CD8-positive, alpha-beta memory T cell (primary cell): ENCODE measurements at regions not wholly inside any gene's neighbourhood (a gene's known extent, or its start where the extent isn't known, plus 50 kb on each side); places are given as distances from the start of the nearest gene placed in this dataset.

Experiments
- CTCF ChIA-PET: fragments of 350-600 bp; sonication (Branson Sonifier 250); formaldehyde crosslinking; loops from one replicate; lab custom pipeline; 2021; ENCODE audit warnings: antibody characterized with exemption; lab: Charles Lee
- POLR2A ChIA-PET: fragments of 350-600 bp; sonication (Branson Sonifier 250); formaldehyde crosslinking; loops from one replicate; lab custom pipeline; 2021; ENCODE audit warnings: antibody characterized with exemption; lab: Charles Lee
- DNase-seq, 5 donors: peaks; one replicate each; pipeline versions ENCODE4 v3.0.0 to v3.0.0-alpha.2; 2020 to 2022; ENCODE audit warnings: mixed read lengths in 1 of 5
- H3K27ac ChIP-seq: one replicate; pipeline ENCODE4 v1.7.0; 2013; ENCODE audit warnings: low read depth, mild to moderate bottlenecking, low read length, moderate library complexity
- H3K27me3 ChIP-seq: 2 replicates; pipeline ENCODE4 v1.7.0; 2013; ENCODE audit warnings: low read length, mild to moderate bottlenecking; ENCODE audit not compliant: insufficient read depth, poor library complexity, severe bottlenecking
- H3K36me3 ChIP-seq: 2 replicates; pipeline ENCODE4 v1.7.0; 2013; ENCODE audit warnings: mild to moderate bottlenecking, low read length, moderate library complexity; ENCODE audit not compliant: insufficient read depth
- H3K4me1 ChIP-seq: 2 replicates; pipeline ENCODE4 v1.7.0; 2013; ENCODE audit warnings: mild to moderate bottlenecking, low read length, moderate library complexity; ENCODE audit not compliant: insufficient read depth
- H3K4me3 ChIP-seq: 2 replicates; pipeline ENCODE4 v1.7.0; 2013; ENCODE audit warnings: mild to moderate bottlenecking, low read length
- H3K9me3 ChIP-seq: 2 replicates; pipeline ENCODE4 v1.7.0; 2013; ENCODE audit warnings: mild to moderate bottlenecking, low read length
- H3K27ac Mint-ChIP-seq, 8 donors: one replicate each; pipeline ENCODE4 v1.8.0; 2020 to 2021; ENCODE audit warnings: mixed read lengths in 8 of 8, mild to moderate bottlenecking in 6 of 8, inconsistent platforms in 3 of 8, moderate library complexity in 3 of 8
- H3K27me3 Mint-ChIP-seq, 2 donors: one replicate each; pipeline ENCODE4 v1.8.0; 2020 to 2021; ENCODE audit warnings: mixed read lengths in 2 of 2, mild to moderate bottlenecking in 1 of 2, moderate library complexity in 1 of 2
- H3K36me3 Mint-ChIP-seq, 3 donors: one replicate each; pipeline ENCODE4 v1.8.0; 2020 to 2021; ENCODE audit warnings: mixed read lengths in 3 of 3, inconsistent platforms in 1 of 3, mild to moderate bottlenecking in 1 of 3
- H3K4me1 Mint-ChIP-seq, 3 donors: one replicate each; pipeline ENCODE4 v1.8.0; 2020 to 2021; ENCODE audit warnings: mixed read lengths in 3 of 3, inconsistent platforms in 1 of 3, mild to moderate bottlenecking in 1 of 3
- H3K4me3 Mint-ChIP-seq, 7 donors: one replicate each; pipeline ENCODE4 v1.8.0; 2020 to 2021; ENCODE audit warnings: mixed read lengths in 7 of 7, mild to moderate bottlenecking in 6 of 7, moderate library complexity in 4 of 7, inconsistent platforms in 2 of 7
- H3K9me3 Mint-ChIP-seq, 5 donors: one replicate each; pipeline ENCODE4 v1.8.0; 2020 to 2022; ENCODE audit warnings: mixed read lengths in 5 of 5, mild to moderate bottlenecking in 3 of 5, moderate library complexity in 2 of 5, inconsistent platforms in 1 of 5

- H3K27me3 Mint-ChIP-seq, result peaks cover 0 to 2% of the 10 kb centered on the region in 2 donors
- no peak overlapping the region for H3K27ac Mint-ChIP-seq
- no peaks in the 10 kb centered on the region for H3K36me3 ChIP-seq
- H3K4me1 Mint-ChIP-seq, result no peaks in the 10 kb centered on the region
- no peak overlapping the region for H3K4me3 Mint-ChIP-seq
- H3K36me3 Mint-ChIP-seq, result no peaks in the 10 kb centered on the region
- no peaks in the 10 kb centered on the region for H3K4me1 ChIP-seq
- ChIA-PET CTCF (no interaction called here), POLR2A (no interaction called here)
- H3K9me3 Mint-ChIP-seq, result peaks cover 6 to 23% (median 16%) of the 10 kb centered on the region in 5 donors
- H3K4me3 ChIP-seq, result no peak overlapping the region
- H3K27me3 ChIP-seq, result no peaks in the 10 kb centered on the region
- no peak for DNase-seq
- no peak overlapping the region for H3K27ac ChIP-seq
- no peaks in the 10 kb centered on the region for H3K9me3 ChIP-seq
Measured at GRCh38 chr7:41367967-41368882, 334.7 kb downstream of the INHBA start.

- DNase-seq, result no peak
- peaks cover 0 to 11% (median 6%) of the 10 kb centered on the region in 5 donors for H3K9me3 Mint-ChIP-seq
- H3K4me3 Mint-ChIP-seq, result no peak overlapping the region
- Histone ChIP-seq H3K4me1 (no peaks in the 10 kb centered on the region), H3K9me3 (no peaks in the 10 kb centered on the region), H3K27me3 (no peaks in the 10 kb centered on the region), H3K4me3 (no peak overlapping the region), H3K36me3 (no peaks in the 10 kb centered on the region), H3K27ac (no peak overlapping the region)
- CTCF ChIA-PET, result no interaction called here
- no peak overlapping the region for H3K27ac Mint-ChIP-seq
- POLR2A ChIA-PET, result no interaction called here
- H3K4me1 Mint-ChIP-seq, result no peaks in the 10 kb centered on the region
- H3K27me3 Mint-ChIP-seq, result no peaks in the 10 kb centered on the region
- no peaks in the 10 kb centered on the region for H3K36me3 Mint-ChIP-seq
Measured at GRCh38 chr7:41351091-41351490, 351.8 kb downstream of the INHBA start.

GRCh38 chr7:41346878-41347277 lies 356.0 kb downstream of the INHBA start:
- H3K27ac Mint-ChIP-seq, result no peak overlapping the region
- no peaks in the 10 kb centered on the region for H3K36me3 Mint-ChIP-seq

DNA sequence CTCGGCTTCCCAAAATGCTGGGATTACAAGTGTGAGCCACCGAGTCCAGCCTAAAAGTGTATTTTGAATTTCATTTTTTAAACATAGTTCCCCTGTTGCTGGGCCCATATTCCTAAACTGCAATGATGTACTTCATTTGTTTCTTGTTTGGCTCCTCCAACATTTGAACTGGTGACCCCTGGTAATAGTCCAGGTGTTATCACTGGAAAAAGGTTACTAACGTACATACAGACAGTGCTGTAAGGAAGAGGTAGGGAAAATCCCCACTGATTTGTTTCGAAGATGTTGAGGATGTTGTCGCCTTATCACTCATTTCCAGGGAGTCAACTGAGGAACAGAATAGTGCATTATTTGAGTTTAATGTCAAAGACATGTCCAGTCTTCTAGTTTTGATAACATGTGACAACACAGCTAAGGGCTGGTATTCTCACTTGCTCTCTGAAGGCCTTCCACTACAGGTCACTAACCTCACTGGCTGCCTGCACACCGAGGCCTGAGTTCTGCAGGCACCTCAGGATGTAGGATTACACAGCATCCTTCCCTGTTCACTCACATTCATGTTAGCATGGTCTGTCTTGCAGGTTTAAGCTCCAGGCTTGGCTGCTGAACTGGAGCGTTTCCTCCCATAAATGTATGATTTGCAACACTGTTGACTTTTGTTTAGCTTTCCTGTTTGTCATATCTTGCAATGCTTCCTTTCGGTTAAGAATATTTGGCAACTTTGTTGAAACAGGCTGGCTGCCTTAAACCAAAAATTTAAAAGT lies 362.8 kb downstream of the INHBA start:
- Histone ChIP-seq H3K9me3 (no peaks in the 10 kb centered on the region), H3K27ac (no peak overlapping the region), H3K36me3 (no peaks in the 10 kb centered on the region), H3K4me3 (no peak overlapping the region), H3K27me3 (no peaks in the 10 kb centered on the region), H3K4me1 (no peaks in the 10 kb centered on the region)
- H3K4me1 Mint-ChIP-seq, result no peaks in the 10 kb centered on the region
- peaks cover 6 to 19% (median 11%) of the 10 kb centered on the region in 5 donors for H3K9me3 Mint-ChIP-seq
- DNase-seq, result no peak
- H3K27me3 Mint-ChIP-seq, result no peaks in the 10 kb centered on the region
- POLR2A ChIA-PET, result no interaction called here
- CTCF ChIA-PET, result interaction anchor here (1.4 kb wide), 1 partner anchor 11 kb away, joined by 3 read pairs; no protein-coding TSS in a partner anchor
- no peaks in the 10 kb centered on the region for H3K36me3 Mint-ChIP-seq
- no peak overlapping the region for H3K27ac Mint-ChIP-seq
- H3K4me3 Mint-ChIP-seq, result no peak overlapping the region

More at GRCh38 chr7:41346878-41347277, 356.0 kb downstream of the INHBA start:
- CTCF ChIA-PET, result no interaction called here
- Histone ChIP-seq H3K27me3 (no peaks in the 10 kb centered on the region), H3K4me1 (no peaks in the 10 kb centered on the region), H3K4me3 (no peak overlapping the region), H3K9me3 (no peaks in the 10 kb centered on the region), H3K27ac (no peak overlapping the region), H3K36me3 (no peaks in the 10 kb centered on the region)
- POLR2A ChIA-PET, result no interaction called here
- H3K9me3 Mint-ChIP-seq, result peaks cover 9 to 15% (median 14%) of the 10 kb centered on the region in 5 donors
- no peaks in the 10 kb centered on the region for H3K27me3 Mint-ChIP-seq
- H3K4me1 Mint-ChIP-seq, result no peaks in the 10 kb centered on the region
- no peak for DNase-seq
- no peak overlapping the region for H3K4me3 Mint-ChIP-seq

DNA sequence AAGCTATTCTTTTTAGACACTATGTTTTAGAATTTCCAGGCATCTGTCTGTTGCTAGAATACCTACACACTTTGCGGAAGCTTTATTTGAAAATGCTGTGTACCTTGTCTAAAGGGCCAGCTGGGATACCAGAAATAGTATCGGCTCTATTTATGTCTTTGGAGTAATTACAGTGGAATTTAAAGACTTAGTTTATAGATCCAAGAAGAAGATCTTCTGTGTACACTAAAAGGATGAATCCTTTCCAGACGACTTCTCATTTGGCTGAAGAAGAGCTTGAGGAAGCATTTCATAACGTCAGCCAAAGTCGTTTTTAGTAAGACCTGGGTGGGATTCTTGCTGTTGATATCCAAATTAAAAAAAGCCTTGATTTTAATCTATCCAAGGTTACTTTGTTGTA lies 365.9 kb downstream of the INHBA start:
- Histone ChIP-seq H3K4me1 (no peaks in the 10 kb centered on the region), H3K27me3 (no peaks in the 10 kb centered on the region), H3K9me3 (no peaks in the 10 kb centered on the region), H3K36me3 (no peaks in the 10 kb centered on the region), H3K4me3 (no peak overlapping the region), H3K27ac (no peak overlapping the region)
- H3K4me1 Mint-ChIP-seq, result no peaks in the 10 kb centered on the region
- DNase-seq, result no peak
- no peaks in the 10 kb centered on the region for H3K27me3 Mint-ChIP-seq
- peaks cover 3 to 19% (median 6%) of the 10 kb centered on the region in 5 donors for H3K9me3 Mint-ChIP-seq
- H3K36me3 Mint-ChIP-seq, result no peaks in the 10 kb centered on the region
- POLR2A ChIA-PET, result no interaction called here
- CTCF ChIA-PET, result no interaction called here
- no peak overlapping the region for H3K4me3 Mint-ChIP-seq
- H3K27ac Mint-ChIP-seq, result no peak overlapping the region

- Mint-ChIP-seq H3K36me3 (no peaks in the 10 kb centered on the region), H3K4me3 (no peak overlapping the region), H3K4me1 (no peaks in the 10 kb centered on the region), H3K9me3 (peaks cover 3 to 21% (median 6%) of the 10 kb centered on the region in 5 donors), H3K27ac (no peak overlapping the region), H3K27me3 (no peaks in the 10 kb centered on the region)
- ChIA-PET CTCF (no interaction called here), POLR2A (no interaction called here)
- Histone ChIP-seq H3K36me3 (no peaks in the 10 kb centered on the region), H3K27ac (no peak overlapping the region), H3K4me3 (no peak overlapping the region), H3K9me3 (no peaks in the 10 kb centered on the region), H3K4me1 (no peaks in the 10 kb centered on the region), H3K27me3 (no peaks in the 10 kb centered on the region)
- DNase-seq, result no peak
Measured at GRCh38 chr7:41336455-41336952, 366.4 kb downstream of the INHBA start.

- Histone ChIP-seq H3K9me3 (no peaks in the 10 kb centered on the region), H3K4me3 (no peak overlapping the region), H3K36me3 (no peaks in the 10 kb centered on the region), H3K4me1 (no peaks in the 10 kb centered on the region), H3K27me3 (no peaks in the 10 kb centered on the region), H3K27ac (no peak overlapping the region)
- Mint-ChIP-seq H3K9me3 (peaks cover 3 to 21% (median 6%) of the 10 kb centered on the region in 5 donors), H3K36me3 (no peaks in the 10 kb centered on the region), H3K4me3 (no peak overlapping the region), H3K27me3 (no peaks in the 10 kb centered on the region), H3K4me1 (no peaks in the 10 kb centered on the region), H3K27ac (no peak overlapping the region)
- DNase-seq, result no peak
- CTCF ChIA-PET, result no interaction called here
- POLR2A ChIA-PET, result no interaction called here
Measured at GRCh38 chr7:41334071-41334862, 368.6 kb downstream of the INHBA start.
